RCC 7860 (cell line): ENCODE measurements at regions not wholly inside any gene's neighbourhood (a gene's known extent, or its start where the extent isn't known, plus 50 kb on each side); places are given as distances from the start of the nearest gene placed in this dataset.
A peak's percentile ranks its signal among the peaks of the same experiment; 100 is the strongest.

Source experiments
- DNase-seq: peaks from one replicate; pipeline ENCODE4 v3.0.0-alpha.2; 2015; ENCODE audit warnings: low spot score
- FAIRE-seq: peaks from 2 replicates; lab custom pipeline; 2012; peaks lifted over from hg19 to GRCh38; lab: Jason Lieb, UNC

DNA sequence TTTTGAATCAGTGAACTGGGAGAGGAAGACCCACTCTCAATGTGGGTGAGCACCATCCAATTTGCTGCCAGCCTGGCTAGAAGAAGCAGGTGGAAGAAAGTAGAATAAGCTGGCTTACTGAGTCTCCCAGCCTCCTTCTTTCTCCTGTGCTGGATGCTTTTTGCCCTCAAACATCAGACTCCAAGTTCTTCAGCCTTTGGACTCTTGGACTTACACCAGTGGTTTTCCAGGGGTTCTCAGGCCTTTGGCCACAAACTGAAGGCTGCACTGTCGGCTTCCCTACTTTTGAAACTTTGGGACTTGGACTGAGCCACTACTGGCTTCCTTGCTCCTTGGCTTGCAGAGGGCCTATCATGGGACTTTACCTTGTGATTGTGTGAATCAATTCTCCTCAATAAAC is 804.2 kb upstream of the SLITRK1 start:
- FAIRE-seq = no peak

DNA sequence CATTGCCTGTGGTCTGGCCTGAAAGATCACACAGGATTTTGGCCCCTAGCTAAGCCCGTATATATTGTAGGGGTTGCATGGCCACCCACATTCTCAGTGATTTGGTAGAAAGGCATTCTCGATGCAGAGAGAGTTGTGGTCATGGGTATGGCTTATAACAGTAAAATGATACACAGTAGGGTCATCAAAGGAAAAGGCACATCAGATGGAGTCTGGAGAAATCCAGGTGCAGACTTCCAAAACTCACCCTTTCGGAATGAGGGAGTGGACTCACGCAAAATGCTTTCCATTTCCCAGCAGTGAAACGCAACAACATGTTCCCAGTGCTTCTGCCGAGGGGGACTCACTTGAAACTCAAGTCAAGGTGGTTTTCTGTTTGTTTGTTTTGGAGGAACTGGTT is 802.5 kb upstream of the SLITRK1 start:
- DNase-seq = no peak
- FAIRE-seq = no peak

More for the DNA sequence above, 804.2 kb upstream of the SLITRK1 start:
- no peak for DNase-seq

DNA sequence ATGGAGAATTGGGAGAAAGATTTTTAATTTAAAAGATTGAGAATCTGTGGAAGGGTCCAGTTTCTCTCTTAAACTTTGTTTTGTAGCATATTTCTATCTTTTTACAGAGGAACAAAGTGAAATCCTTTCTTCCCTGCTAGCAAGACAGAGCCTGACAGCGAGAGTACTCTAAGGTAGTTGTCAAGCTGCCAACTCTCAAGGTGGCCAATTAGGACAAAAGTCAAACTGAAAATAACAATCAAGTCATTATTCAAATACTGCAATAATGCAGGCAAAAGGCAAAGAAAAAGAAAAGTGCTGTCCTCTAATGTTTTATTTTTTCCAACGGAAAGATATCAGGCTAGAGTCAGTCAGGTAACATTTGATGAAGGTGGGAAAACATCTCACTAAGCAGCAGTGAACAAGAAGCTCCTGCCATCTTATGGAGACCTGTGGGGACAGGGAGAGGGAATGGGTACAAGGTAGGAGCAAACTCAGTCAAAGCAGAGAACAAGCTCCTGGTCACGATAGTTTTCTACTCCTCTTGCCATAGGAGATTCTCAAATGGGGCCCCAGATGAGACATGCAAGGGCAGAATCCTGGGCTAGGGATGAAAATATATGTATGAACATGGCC is 801.9 kb upstream of the SLITRK1 start:
- DNase-seq (no peak), FAIRE-seq (no peak)

DNA sequence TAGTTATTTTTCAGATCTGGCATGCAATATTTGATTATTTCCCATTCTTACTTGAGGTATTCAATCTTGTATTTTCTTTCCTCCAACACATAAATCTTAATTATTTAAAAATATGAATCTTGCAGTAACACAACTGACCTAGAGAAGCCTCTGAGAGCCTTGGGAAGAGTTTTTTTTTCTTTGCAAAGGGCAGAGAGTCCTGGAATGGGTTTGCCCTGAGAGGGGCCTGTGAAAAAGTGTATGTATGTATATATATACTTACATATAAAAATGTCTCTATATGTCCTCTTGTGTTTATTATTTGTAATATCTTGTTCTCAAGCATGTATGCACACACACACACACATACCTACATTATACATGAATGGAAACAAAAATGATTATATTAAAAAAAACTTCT is 801.2 kb upstream of the SLITRK1 start:
- FAIRE-seq (no peak), DNase-seq (no peak)

DNA sequence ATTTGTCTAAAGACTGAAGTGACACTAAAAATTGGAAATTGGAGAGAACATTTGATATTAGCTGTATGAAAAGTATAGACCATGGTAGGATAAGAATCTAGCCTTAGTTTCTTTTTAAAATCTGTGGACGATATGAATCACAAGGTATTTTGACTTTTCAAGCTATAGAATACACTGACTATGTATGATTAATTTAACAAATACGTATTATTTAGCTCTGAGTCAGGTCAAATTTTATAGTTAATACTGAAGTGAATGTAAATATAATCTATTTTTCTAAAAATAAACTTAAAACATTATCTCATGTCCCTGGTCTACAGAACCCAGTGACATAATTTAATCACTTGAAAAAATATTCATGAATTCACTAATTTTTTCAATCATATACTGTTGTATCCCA is 795.6 kb upstream of the SLITRK1 start:
- DNase-seq (no peak), FAIRE-seq (no peak)

DNA sequence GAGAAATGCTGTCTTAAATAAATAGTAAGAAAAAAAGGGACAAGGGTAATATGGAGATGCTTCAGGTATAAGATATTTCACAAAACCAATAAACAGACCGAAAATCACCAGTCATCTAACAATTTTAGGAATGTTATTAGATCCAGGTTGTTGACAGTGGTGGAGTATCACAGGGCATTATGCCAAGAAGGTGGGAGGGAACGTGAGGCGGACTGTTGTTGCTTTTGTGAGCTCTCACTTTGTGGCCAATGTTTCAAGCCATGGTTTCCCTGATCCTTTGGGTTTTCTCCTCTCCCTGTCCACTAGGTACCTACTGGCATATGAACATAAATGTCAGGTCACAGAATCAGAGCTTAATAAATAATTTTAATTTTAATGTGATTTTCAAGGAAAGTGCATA is 790.3 kb upstream of the SLITRK1 start:
- no peak for FAIRE-seq
- DNase-seq = no peak

DNA sequence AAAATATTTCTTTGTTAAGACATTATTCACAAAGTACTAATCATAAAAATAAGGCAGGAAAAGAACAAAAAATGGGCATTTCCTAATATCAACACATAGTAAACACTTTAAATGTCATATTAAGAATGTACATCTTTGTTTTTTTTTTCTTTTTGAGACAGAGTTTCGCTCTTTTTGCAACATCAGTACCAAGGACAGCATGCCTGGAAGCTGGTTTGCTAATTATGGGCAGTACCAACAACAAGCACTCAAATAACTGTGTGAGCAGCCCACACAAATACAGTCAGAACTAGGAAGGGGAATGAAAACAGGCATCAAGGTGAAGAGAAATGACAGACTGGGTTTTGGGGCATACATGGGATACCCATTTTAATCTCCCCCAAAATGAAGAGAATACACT is 788.0 kb upstream of the SLITRK1 start:
- FAIRE-seq = no peak
- DNase-seq = no peak

DNA sequence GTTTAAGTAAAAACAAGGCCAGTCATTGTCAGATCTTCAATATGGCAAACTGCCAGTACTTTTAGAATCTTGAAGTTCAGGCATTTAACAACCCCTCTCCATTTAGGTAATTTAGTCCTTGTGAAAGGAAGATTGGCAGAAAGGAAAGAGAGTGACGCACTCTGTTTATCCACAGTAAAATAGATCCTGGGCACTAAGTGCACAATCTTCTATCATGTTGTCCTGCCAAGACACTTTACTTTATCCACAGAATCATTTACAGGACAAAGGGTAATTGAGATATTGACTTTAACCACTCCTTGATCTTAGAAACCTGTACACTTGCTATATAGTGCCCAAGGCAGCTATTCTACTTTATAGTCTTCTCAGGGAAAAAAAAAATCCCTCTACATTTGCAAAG is 786.4 kb upstream of the SLITRK1 start:
- DNase-seq = no peak
- FAIRE-seq = no peak

DNA sequence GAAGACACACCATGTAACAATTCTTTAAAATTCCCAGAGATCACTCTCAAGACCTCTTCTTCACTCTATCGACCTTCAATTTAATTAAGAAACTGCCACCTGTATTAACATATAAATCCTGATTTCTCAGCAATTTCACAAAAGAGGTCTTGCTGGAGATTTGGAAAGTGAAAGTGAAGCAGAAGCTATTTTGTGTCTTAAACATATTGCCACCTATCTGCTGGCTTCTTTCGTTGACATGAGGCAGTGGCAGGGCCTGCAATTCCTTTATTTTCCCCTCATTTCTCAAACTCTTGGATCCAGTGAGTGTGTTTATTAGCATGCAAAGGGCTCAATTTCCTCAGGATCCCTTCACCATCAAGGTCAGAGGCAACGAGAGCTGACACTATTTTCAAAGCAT is 780.2 kb upstream of the SLITRK1 start:
- DNase-seq (no peak), FAIRE-seq (no peak)

DNA sequence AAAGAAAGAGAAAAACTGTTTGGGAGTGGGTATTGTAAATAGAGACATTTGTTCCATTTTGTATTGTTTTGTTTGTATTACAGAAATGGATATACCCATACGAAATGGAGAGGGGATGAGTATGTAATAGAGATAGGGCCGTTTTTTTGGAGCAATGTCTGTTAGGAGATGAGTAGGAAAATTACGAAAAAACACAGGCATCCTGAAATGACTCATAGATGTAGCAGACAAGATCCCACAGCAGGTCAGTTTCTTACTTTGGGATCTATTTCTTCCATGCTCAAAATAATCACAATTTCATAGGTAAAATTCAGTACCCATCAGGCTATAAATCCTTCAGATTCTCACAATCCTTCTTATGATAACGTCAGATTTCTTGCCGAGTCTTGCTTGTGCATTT is 779.4 kb upstream of the SLITRK1 start:
- DNase-seq = no peak
- no peak for FAIRE-seq

DNA sequence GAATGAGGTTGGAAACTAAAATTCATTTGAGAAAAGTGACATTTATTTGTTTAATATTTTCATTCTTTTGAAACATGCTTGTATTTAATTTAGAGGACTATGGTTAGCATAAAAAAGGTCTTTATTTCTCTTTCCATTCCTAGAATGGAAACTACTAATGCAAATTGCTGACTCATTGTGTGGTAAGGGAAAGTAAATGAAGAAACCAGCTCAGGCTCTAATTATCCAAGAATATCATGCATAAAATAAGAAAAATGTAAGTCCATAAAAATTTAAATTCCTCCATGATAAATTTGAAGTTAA is 777.0 kb upstream of the SLITRK1 start:
- DNase-seq (no peak), FAIRE-seq (no peak)

DNA sequence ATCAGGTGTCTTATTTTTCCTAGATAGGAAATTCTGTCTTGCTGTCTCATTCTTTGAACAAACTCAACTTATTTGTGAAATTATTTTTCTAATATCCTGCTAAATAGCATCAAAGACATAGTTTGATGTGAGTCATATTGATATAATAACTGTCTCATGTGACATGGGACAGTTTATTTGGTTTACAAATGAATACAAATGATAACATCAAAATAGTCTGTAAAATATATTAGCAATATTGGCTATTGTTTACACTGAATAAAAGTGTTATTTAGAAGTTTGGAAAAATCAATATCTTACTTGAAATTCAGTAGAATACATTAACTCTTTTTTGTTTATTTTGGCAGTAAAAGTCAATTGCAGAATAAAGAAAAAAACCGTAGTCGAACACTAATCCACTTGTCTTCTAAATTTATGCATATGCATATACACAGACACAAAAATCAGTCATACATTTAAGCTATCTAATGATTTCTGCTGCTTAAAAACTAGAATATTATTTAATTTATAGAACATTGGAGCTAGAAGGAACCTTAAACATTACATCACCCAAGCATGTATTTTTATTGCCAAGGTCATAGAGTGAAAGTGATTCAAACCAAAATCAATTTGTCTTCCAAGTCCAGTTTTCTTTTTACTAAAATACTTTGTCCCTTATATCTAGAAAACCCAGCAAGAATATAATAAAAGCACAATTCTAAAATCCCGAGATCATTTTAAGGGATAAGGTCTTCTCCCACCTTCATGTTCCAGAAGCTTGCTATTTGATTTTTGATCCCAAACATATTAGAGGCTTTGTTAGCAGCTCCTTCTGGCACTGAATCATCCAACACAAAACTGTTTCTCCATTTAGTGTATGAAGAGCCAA is 776.5 kb upstream of the SLITRK1 start:
- no peak for DNase-seq
- no peak for FAIRE-seq

DNA sequence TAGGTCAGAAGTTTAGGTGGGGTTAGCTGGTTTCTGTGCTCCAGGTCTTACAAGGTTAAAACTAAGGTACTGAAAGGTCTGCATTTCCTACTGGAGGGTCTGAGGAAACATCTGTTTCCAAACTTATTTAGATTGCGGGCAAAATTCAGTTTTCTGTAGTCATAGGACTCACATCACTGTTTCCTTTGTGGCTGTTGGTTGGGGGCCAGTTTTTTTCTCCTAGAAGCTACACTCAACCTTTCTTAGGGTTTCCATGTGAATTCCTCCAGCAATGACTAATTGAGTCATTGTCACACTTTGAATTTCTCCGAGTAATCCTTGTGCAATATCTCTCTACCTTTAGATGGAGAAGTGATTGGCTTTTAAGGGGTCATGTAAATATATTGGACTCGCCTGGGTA is 773.4 kb upstream of the SLITRK1 start:
- peak; percentile 12 for DNase-seq
- no peak for FAIRE-seq

DNA sequence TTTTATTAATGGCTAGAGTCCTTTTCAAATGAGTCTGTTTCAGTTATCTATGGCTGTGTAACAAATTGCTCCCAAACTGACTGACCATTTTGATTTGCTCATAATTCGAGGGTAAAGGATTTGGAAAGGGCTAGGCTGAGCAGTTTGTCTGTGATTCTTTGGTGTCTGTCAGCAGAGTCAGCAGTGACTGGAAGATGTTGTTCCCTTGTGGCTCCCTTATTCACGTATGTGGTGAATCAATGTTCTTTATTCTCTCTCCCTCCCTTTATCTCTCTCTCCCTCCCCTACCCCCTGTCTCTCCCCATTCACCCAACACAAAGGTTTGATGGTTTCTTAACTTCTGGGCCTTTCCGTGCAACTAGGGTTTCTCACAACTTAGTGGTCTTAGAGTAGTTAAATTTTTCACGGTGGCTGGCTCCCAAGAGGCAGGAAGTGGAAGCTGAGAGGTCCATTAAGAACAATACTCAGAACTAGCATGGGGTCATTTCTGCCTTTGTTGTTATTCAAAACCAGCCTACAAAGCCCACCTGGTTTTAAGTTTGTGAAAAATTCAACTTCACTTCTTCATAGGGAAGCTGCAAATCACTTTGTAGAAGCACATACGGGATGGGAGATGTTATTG is 772.5 kb upstream of the SLITRK1 start:
- DNase-seq (no peak), FAIRE-seq (no peak)

DNA sequence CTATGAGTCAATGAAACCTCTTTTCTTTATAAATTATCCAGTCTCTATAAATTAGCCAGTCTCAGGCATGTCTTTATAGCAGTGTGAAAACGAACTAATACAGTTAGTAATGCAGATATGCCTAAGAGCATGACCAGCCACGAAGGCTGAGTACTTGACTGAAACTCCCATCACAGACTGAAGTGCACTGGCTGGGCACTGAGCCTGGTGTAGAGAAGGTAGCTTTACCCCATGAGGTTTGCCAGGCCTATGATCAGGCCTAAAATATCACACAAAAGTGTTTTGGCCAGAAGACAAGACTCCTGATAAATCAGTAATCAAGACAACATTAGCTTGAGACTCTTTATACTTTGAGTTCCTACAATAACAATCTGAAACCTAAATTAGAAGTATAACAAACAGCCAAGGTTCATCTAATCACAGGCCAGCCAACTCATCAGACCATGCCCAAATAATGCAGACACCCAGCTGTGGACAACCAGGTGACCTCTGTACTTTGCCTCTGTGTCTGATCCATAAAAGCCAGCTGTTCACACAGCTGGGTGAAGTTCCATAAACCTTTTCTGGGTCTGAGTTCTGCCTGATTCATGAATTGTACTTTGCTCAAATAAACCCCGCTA is 771.8 kb upstream of the SLITRK1 start:
- no peak for FAIRE-seq

DNA sequence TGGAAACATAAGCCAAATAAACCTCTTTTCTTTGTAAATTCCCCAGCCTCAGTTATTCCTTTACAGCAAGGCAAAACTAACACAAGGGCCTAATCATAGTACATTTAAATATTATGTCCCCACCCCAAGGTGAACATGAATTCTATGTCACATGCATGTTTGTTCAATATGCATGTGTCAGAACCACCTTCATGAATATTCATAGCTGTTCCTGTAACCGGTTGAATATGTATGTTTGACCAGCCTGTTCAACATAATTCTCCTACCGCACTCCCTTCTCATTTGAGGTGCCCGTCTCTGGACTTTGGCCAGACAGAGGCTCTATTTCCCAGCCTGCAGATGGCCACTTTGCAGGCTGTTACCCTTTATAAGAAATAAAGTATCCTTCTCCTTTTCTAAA is 769.4 kb upstream of the SLITRK1 start:
- DNase-seq (no peak), FAIRE-seq (no peak)

More for the DNA sequence above, 771.8 kb upstream of the SLITRK1 start:
- DNase-seq = no peak

DNA sequence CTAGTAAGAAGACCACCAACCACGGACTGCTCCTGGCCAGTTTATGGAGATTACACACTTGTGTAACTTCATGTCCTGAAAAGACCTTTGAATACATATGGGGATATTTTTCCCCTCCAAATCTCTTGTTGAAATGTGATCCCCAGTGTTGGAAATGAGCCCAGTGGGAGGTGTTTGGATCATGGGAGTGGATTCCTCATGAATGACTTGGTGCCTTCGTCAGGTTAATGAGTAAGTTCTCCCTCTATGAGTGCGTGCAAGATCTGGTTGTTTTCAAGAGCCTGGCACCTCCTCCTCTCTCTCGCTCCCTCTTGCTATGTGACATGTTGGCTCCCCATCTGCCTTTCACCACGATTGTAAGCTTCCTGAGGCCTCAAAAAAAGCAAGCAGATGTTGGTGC is 769.0 kb upstream of the SLITRK1 start:
- DNase-seq = peak; percentile 75

DNA sequence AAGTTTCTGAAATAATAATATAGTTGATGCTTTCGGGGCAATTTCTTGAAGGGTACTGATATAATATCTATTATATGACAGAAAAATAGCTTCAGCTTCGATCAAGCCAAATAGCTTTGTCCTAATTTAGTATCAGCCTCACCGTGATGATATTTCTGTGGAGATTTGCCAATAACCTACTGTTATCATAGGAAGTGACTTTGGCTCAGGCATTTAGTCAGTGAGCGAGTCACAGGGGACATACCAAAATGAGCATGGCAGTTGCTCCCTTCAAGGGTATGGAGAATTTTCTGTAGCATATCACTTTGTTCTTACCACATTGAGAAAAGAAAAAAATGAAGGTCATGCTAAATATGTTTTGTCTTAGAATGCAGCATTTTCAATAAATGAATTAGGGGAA is 767.6 kb upstream of the SLITRK1 start:
- FAIRE-seq = peak; percentile 24
- DNase-seq = peak; percentile 49

More for the DNA sequence above, 769.0 kb upstream of the SLITRK1 start:
- peak; percentile 65 for FAIRE-seq

DNA sequence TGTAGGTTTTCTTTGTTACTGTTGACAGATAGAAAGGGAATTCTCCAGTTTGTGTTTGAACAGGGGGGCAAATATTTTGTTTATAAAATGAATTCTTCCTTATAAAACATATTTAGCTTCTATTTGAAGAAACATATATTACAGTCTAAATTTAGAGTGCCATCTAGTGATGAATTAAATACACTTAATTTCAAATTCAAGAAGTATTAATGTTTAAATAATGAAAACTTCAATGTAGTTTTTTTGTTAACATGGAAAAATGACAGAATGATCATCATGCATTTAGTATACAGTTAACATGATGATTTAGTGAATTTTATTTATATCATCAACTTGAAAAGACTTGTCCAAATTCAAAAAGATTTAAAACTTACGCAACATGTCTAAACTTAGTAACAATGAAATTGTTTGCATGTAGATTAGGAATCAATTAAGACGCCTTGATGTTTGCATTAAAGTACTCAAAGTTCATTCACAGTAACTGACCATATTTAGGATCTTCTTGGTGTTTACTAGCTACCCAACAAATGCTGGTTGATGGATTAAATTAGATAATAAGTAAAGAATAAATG is 765.9 kb upstream of the SLITRK1 start:
- no peak for DNase-seq
- peak; percentile 78 for FAIRE-seq

DNA sequence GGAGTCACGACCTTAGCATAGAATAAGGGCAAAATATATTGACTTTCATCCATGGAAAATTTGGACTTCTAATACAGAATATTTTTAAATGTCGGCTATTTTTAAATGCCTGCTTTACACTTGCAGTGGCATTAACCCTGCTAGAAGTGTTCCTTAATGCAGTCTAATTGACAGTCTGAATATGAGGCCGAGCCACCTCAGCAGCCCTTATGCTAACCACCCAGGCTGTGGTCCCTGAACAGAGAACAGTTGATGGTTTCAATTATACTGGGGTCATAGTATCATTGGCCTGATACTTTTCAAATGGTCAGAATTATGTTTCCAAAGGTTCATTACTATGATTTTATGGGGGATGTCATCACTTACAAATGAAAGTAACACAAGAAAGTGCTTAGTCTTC is 764.7 kb upstream of the SLITRK1 start:
- no peak for FAIRE-seq
- DNase-seq = no peak

DNA sequence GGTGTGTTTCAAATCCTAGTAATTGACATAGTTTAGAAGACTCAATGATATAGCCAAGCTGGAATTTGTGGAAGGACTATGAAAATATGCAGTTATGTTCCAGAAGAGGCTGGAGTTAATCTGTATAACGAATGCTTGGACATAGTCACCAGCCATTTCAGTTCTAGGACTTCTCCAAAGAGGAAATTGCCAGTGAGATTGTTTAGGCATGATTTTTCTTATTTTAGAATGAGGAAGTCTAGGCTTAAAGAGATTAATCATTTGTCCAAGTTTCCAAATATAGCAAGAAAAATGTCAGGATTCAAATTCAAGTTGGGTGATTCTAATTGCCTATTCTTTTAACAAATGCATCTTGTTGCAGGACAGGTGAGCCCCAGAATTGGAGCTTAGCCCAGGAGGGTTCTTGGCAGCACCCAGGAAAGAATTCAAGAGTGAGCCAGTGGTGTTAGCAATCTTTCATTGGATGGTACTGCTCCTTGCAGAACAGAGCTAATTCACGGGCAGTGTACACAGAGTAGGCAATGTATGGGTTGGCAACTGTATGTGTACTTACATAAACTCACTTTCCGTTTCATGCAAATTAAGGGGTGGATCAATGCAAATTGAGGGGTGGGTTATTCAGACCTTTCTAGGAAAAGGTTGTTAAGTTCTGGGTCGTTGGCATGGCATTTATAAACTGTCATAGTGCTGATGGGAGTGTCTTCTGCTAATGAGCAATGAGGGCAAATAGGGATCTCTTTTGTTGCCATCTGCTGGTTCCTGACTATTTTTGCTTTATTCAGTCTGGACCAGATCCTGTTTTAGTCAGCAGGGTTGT is 763.1 kb upstream of the SLITRK1 start:
- DNase-seq = no peak

More for the DNA sequence above, 763.1 kb upstream of the SLITRK1 start:
- FAIRE-seq = no peak
